ENCODE measurements at regions not wholly inside any gene's neighbourhood (a gene's known extent, or its start where the extent isn't known, plus 50 kb on each side); places are given as distances from the start of the nearest gene placed in this dataset.
"Not testable (repeated sequence)": the region's sequence is repeated elsewhere in the genome, so short reads cannot be mapped to it uniquely, and the experiment has no call there.

DNA sequence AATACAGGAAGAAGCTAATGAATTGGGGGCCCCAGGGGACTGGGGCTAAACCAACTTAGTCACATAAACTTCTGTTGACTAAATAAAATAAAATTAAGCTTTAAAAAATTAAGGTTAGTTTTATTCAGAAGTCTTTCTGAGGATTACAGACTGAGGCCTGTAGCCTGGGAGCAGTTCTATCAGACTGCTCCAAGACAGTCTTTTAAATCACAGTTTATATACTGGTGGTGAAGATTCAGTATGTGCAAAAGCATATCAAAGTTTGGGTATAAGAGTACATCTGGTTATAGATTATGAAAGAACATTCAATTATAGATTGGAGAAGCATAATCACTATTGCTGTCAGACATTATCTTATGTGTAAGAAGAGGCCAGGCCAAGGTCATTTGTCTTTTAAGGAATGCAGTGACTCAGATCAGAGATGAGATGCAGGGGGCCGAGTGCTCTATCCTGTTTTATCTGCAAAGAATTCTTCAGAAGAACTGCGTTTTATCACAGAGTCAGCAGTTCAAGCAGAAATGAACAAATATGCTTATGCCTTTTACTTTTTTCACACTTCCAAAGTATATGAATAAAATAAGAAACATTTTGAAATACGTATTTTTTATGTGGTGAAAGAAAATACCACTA is 109.4 kb downstream of the PDHA2 start:
- H3K27me3 Mint-ChIP-seq (ENCODE audit: insufficient read depth), result no peaks in the 10 kb centered on the region
- no peaks in the 10 kb centered on the region for H3K36me3 Mint-ChIP-seq (ENCODE audit: low read depth)
- peaks cover 51% of the 10 kb centered on the region for H3K9me3 Mint-ChIP-seq
- no peak overlapping the region for H3K4me3 Mint-ChIP-seq
- no peaks in the 10 kb centered on the region for H3K4me1 Mint-ChIP-seq (ENCODE audit: low read depth)
- DNase-seq, result no peak
- no peak overlapping the region for H3K27ac Mint-ChIP-seq
- TF ChIP-seq, protein P1, sequence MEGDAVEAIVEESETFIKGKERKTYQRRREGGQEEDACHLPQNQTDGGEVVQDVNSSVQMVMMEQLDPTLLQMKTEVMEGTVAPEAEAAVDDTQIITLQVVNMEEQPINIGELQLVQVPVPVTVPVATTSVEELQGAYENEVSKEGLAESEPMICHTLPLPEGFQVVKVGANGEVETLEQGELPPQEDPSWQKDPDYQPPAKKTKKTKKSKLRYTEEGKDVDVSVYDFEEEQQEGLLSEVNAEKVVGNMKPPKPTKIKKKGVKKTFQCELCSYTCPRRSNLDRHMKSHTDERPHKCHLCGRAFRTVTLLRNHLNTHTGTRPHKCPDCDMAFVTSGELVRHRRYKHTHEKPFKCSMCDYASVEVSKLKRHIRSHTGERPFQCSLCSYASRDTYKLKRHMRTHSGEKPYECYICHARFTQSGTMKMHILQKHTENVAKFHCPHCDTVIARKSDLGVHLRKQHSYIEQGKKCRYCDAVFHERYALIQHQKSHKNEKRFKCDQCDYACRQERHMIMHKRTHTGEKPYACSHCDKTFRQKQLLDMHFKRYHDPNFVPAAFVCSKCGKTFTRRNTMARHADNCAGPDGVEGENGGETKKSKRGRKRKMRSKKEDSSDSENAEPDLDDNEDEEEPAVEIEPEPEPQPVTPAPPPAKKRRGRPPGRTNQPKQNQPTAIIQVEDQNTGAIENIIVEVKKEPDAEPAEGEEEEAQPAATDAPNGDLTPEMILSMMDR (IDR thresholded peaks at IDR 0.05), result no peak

DNA sequence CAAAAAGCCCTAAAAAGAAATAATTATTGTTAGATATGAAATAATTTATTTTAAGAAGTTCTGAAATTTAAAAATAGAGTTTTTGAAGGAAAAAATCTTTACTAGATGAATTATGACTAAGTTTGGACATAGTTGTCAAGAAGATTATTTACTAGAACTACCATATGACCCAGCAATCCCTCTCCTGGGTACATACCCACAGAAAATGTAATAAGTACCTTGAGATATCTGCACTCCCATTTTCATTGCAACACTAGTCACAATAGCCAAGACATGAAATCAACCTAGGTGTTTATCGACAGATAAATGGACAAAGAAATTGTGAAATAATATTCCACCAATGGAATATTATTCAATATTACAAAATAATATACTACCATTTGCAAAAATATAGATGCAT is 109.9 kb downstream of the PDHA2 start:
- Mint-ChIP-seq H3K4me3 (no peak overlapping the region), H3K9me3 (peaks cover 54% of the 10 kb centered on the region), H3K36me3 (ENCODE audit: low read depth) (no peaks in the 10 kb centered on the region), H3K27me3 (ENCODE audit: insufficient read depth) (no peaks in the 10 kb centered on the region), H3K27ac (no peak overlapping the region), H3K4me1 (ENCODE audit: low read depth) (no peaks in the 10 kb centered on the region)
- TF ChIP-seq, protein P1 (IDR thresholded peaks at IDR 0.05), result no peak
- no peak for DNase-seq

GRCh38 chr4:95952538-95952937 is 112.6 kb downstream of the PDHA2 start:
- H3K27ac Mint-ChIP-seq; H3K36me3 Mint-ChIP-seq (ENCODE audit: low read depth): not testable (repeated sequence)
- H3K9me3 Mint-ChIP-seq, result peaks cover 54% of the 10 kb centered on the region

DNA sequence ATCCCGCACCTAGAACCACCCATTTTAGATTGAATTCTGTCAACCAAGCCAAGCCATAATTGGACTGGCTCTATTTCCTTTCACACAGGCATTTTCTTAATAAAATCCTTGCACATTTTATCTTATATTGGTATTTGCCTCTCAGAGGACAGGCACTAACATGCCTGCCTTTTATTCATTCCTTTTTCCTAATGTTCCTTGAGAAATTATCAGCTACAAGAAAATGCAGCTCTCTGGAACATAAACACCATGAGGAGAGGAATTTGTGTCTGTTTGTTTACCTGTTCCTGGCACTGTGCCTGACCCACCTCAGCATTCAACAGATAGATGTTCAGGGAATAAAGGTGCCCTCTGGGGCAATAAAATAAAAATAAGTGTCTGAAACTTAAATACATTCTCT is 116.2 kb downstream of the PDHA2 start:
- H3K4me3 Mint-ChIP-seq, result no peak overlapping the region
- peaks cover 47% of the 10 kb centered on the region for H3K9me3 Mint-ChIP-seq
- no peak overlapping the region for H3K27ac Mint-ChIP-seq
- no peak for DNase-seq
- no peaks in the 10 kb centered on the region for H3K4me1 Mint-ChIP-seq (ENCODE audit: low read depth)
- TF ChIP-seq, protein P1 (IDR thresholded peaks at IDR 0.05), result no peak
- no peaks in the 10 kb centered on the region for H3K36me3 Mint-ChIP-seq (ENCODE audit: low read depth)
- peaks cover 3% of the 10 kb centered on the region; the same call in 1 of the 2 replicates for H3K27me3 Mint-ChIP-seq (ENCODE audit: insufficient read depth)

More at GRCh38 chr4:95952538-95952937, 112.6 kb downstream of the PDHA2 start:
- H3K4me1 Mint-ChIP-seq (ENCODE audit: low read depth); H3K27me3 Mint-ChIP-seq (ENCODE audit: insufficient read depth); H3K4me3 Mint-ChIP-seq; DNase-seq: not testable (repeated sequence)

GRCh38 chr4:95957054-95957453 is 117.2 kb downstream of the PDHA2 start:
- Mint-ChIP-seq H3K4me1 (ENCODE audit: low read depth) (no peaks in the 10 kb centered on the region), H3K27me3 (ENCODE audit: insufficient read depth) (peaks cover 3% of the 10 kb centered on the region; the same call in 1 of the 2 replicates), H3K27ac (no peak overlapping the region), H3K4me3 (no peak overlapping the region), H3K36me3 (ENCODE audit: low read depth) (no peaks in the 10 kb centered on the region), H3K9me3 (peaks cover 38% of the 10 kb centered on the region)
- TF ChIP-seq, protein P1 (IDR thresholded peaks at IDR 0.05), result no peak
- no peak for DNase-seq

DNA sequence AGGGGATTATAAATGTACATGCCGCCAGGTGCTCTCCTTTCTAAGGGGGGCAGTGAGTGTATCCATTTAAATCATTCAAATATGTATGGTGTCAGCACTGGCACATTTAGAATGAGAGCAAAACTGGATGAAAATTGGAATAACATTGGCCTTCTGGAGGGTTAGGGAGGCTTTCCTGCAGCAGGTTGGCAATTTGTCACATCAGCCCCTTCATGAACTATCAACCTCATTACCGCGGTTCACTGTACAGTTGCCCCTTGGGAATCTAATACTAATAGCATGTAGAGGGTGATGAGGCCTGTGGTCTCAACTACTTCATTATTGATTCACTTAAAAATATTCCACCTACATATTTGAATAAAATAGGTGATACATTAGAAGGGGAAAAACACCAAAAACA is 117.9 kb downstream of the PDHA2 start:
- Mint-ChIP-seq H3K4me1 (ENCODE audit: low read depth) (no peaks in the 10 kb centered on the region), H3K9me3 (peaks cover 34% of the 10 kb centered on the region), H3K27ac (no peak overlapping the region), H3K27me3 (ENCODE audit: insufficient read depth) (peaks cover 3% of the 10 kb centered on the region; the same call in 1 of the 2 replicates), H3K4me3 (no peak overlapping the region), H3K36me3 (ENCODE audit: low read depth) (no peaks in the 10 kb centered on the region)
- TF ChIP-seq, protein P1 (IDR thresholded peaks at IDR 0.05), result no peak
- no peak for DNase-seq
